PC-3 (cell line): ENCODE measurements at regions not wholly inside any gene's neighbourhood (a gene's known extent, or its start where the extent isn't known, plus 50 kb on each side); places are given as distances from the start of the nearest gene placed in this dataset.

Experiments
- EZH2 ChIP-seq: fragments of 300-600 bp; sonication (generic); IDR thresholded peaks from one replicate; pipeline ENCODE4 v1.6.1; 2017; ENCODE audit warnings: antibody characterized with exemption, mild to moderate bottlenecking, low read length; ENCODE audit not compliant: unreplicated experiment
- EZH2phosphoT487 ChIP-seq: fragments of 300-600 bp; sonication (generic); IDR thresholded peaks from 2 replicates; pipeline ENCODE4 v1.6.1; 2018; ENCODE audit warnings: mild to moderate bottlenecking, antibody characterized with exemption, low read length, borderline replicate concordance
- TF ChIP-seq, protein P1 (sequence below): fragments of 300-600 bp; sonication (generic); conservative IDR thresholded peaks from 2 replicates; pipeline ENCODE4 v1.5.1; 2017; ENCODE audit warnings: antibody characterized with exemption, low read depth, mild to moderate bottlenecking, low read length

DNA sequence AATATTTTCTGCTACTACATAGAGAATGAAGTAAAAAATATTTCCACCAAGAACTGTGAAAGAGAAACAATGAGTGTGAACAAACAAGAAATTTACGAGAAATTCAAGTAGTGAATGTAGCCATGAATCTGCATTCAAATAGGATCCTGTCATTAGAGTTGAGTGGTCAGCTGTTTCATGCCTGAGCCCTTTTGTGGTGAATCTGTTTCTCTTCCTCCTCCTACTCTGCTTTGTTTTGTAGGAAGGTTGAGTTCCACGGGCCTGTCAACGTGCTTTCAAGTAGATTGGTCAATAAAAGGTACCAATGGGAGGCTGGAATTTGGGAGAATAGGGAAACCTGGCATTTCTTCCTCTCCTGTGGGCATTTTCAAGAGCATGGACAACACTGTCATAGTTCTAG, 1749.6 kb upstream of the FLRT2 start:
- TF ChIP-seq EZH2 (no peak), EZH2phosphoT487 (no peak)
- TF ChIP-seq, protein P1, sequence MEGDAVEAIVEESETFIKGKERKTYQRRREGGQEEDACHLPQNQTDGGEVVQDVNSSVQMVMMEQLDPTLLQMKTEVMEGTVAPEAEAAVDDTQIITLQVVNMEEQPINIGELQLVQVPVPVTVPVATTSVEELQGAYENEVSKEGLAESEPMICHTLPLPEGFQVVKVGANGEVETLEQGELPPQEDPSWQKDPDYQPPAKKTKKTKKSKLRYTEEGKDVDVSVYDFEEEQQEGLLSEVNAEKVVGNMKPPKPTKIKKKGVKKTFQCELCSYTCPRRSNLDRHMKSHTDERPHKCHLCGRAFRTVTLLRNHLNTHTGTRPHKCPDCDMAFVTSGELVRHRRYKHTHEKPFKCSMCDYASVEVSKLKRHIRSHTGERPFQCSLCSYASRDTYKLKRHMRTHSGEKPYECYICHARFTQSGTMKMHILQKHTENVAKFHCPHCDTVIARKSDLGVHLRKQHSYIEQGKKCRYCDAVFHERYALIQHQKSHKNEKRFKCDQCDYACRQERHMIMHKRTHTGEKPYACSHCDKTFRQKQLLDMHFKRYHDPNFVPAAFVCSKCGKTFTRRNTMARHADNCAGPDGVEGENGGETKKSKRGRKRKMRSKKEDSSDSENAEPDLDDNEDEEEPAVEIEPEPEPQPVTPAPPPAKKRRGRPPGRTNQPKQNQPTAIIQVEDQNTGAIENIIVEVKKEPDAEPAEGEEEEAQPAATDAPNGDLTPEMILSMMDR: no peak
